DMS79 (cell line): ENCODE measurements at regions not wholly inside any gene's neighbourhood (a gene's known extent, or its start where the extent isn't known, plus 50 kb on each side); places are given as distances from the start of the nearest gene placed in this dataset.
"Not testable (repeated sequence)": the region's sequence is repeated elsewhere in the genome, so short reads cannot be mapped to it uniquely, and the experiment has no call there.

Experiments
- DNase-seq: peaks from one replicate; lab custom pipeline; 2025; lab: John Stamatoyannopoulos, UW

- peak; percentile 88 for DNase-seq
Observed at GRCh38 chr3:194249323-194250097, 101.6 kb downstream of the CPN2 start.

GRCh38 chr3:194250098-194251002 lies 100.8 kb downstream of the CPN2 start:
- peak; percentile 49 for DNase-seq

GRCh38 chr3:194251007-194251406 lies 100.1 kb downstream of the CPN2 start:
- no peak for DNase-seq

- no peak for DNase-seq
Observed at GRCh38 chr3:194251461-194251860, 99.7 kb downstream of the CPN2 start.

- peak; percentile 97 for DNase-seq
Observed at GRCh38 chr3:194251891-194252560, 99.1 kb downstream of the CPN2 start.

GRCh38 chr3:194253270-194253669 lies 97.9 kb downstream of the CPN2 start:
- DNase-seq = no peak

- no peak for DNase-seq
Observed at GRCh38 chr3:194254040-194254439, 97.1 kb downstream of the CPN2 start.

- no peak for DNase-seq
Observed at GRCh38 chr3:194255252-194256039, 95.7 kb downstream of the CPN2 start.

GRCh38 chr3:194256040-194256945 lies 94.8 kb downstream of the CPN2 start:
- no peak for DNase-seq

GRCh38 chr3:194257151-194257621 lies 93.9 kb downstream of the CPN2 start:
- no peak for DNase-seq

- DNase-seq = no peak
Observed at GRCh38 chr3:194257916-194258668, 93.0 kb downstream of the CPN2 start.

GRCh38 chr3:194259982-194260766 lies 91.0 kb downstream of the CPN2 start:
- DNase-seq = no peak

GRCh38 chr3:194261581-194262063 lies 89.5 kb downstream of the CPN2 start:
- no peak for DNase-seq

GRCh38 chr3:194262176-194262924 lies 88.8 kb downstream of the CPN2 start:
- no peak for DNase-seq

- DNase-seq = no peak
Observed at GRCh38 chr3:194262925-194263305, 88.2 kb downstream of the CPN2 start.

GRCh38 chr3:194264631-194265504 lies 86.3 kb downstream of the CPN2 start:
- DNase-seq = not testable (repeated sequence)

GRCh38 chr3:194265505-194265892 lies 85.6 kb downstream of the CPN2 start:
- peak; percentile 69 for DNase-seq
